Neural progenitor cell (in vitro differentiated cells): ENCODE measurements at regions not wholly inside any gene's neighbourhood (a gene's known extent, or its start where the extent isn't known, plus 50 kb on each side); places are given as distances from the start of the nearest gene placed in this dataset.
A peak's percentile ranks its signal among the peaks of the same experiment; 100 is the strongest.

ENCODE experiments used
- DNase-seq: peaks from one replicate; pipeline ENCODE4 v3.0.0-alpha.2; 2016; ENCODE audit warnings: low spot score
- H2AFZ ChIP-seq: fragments of 200-600 bp; sonication (generic); replicated peaks from 2 replicates; pipeline ENCODE4 v1.6.1; 2016; ENCODE audit warnings: antibody characterized with exemption
- H3F3A ChIP-seq: fragments of 200-600 bp; sonication (generic); 2 replicates; pipeline ENCODE4 v1.6.1; 2016; ENCODE audit warnings: antibody characterized with exemption, low read depth
- H3K27ac ChIP-seq: fragments of 200-600 bp; sonication (generic); 2 replicates; pipeline ENCODE4 v1.5.1; 2016; ENCODE audit warnings: mild to moderate bottlenecking
- H3K27me3 ChIP-seq: fragments of 200-600 bp; sonication (generic); 2 replicates; pipeline ENCODE4 v1.6.1; 2016; ENCODE audit warnings: mild to moderate bottlenecking, moderate library complexity
- H3K36me3 ChIP-seq: fragments of 200-600 bp; sonication (generic); 2 replicates; pipeline ENCODE4 v1.5.1; 2016
- H3K4me1 ChIP-seq: fragments of 200-600 bp; sonication (generic); 2 replicates; pipeline ENCODE4 v1.6.1; 2016; ENCODE audit warnings: mixed run types
- H3K4me2 ChIP-seq: fragments of 200-600 bp; sonication (generic); 2 replicates; pipeline ENCODE4 v1.6.1; 2016
- H3K4me3 ChIP-seq: fragments of 200-600 bp; sonication (generic); 2 replicates; pipeline ENCODE4 v1.5.1; 2016
- H3K79me2 ChIP-seq: fragments of 200-600 bp; sonication (generic); 2 replicates; pipeline ENCODE4 v1.6.1; 2016; ENCODE audit warnings: low read depth
- H3K9ac ChIP-seq: fragments of 200-600 bp; sonication (generic); 2 replicates; pipeline ENCODE4 v1.6.1; 2016
- H3K9me3 ChIP-seq: fragments of 200-600 bp; sonication (generic); 2 replicates; pipeline ENCODE4 v1.5.1; 2016; ENCODE audit warnings: low read depth
- H4K20me1 ChIP-seq: fragments of 200-600 bp; sonication (generic); 2 replicates; pipeline ENCODE4 v1.6.1; 2016; ENCODE audit warnings: low read depth
- H3K27ac Mint-ChIP-seq: 3 replicates; pipeline ENCODE4 v1.8.0; 2021; ENCODE audit warnings: mixed read lengths
- H3K27me3 Mint-ChIP-seq: 2 replicates; pipeline ENCODE4 v1.8.0; 2022; ENCODE audit warnings: low read depth, mild to moderate bottlenecking, inconsistent platforms, moderate library complexity, mixed read lengths; ENCODE audit not compliant: insufficient read depth
- H3K36me3 Mint-ChIP-seq: 3 replicates; pipeline ENCODE4 v1.8.0; 2021; ENCODE audit warnings: mixed read lengths
- H3K4me1 Mint-ChIP-seq: 3 replicates; pipeline ENCODE4 v1.8.0; 2021; ENCODE audit warnings: mixed read lengths
- H3K4me3 Mint-ChIP-seq: 3 replicates; pipeline ENCODE4 v1.8.0; 2021; ENCODE audit warnings: mild to moderate bottlenecking, moderate library complexity, mixed read lengths
- H3K9me3 Mint-ChIP-seq: 3 replicates; pipeline ENCODE4 v1.8.0; 2020; ENCODE audit warnings: mixed read lengths
- EZH2 ChIP-seq: fragments of 200-600 bp; sonication (generic); IDR thresholded peaks from 2 replicates; pipeline ENCODE4 v1.6.1; 2017; ENCODE audit warnings: antibody characterized with exemption, mild to moderate bottlenecking, moderate library complexity
- EZH2phosphoT487 ChIP-seq: fragments of 200-600 bp; sonication (generic); IDR thresholded peaks from 2 replicates; pipeline ENCODE4 v1.6.1; 2017; ENCODE audit warnings: antibody characterized with exemption
- TF ChIP-seq, protein P1 (sequence below): fragments of 200-600 bp; sonication (generic); IDR thresholded peaks from 2 replicates; pipeline ENCODE4 v1.5.1; 2017; ENCODE audit warnings: antibody characterized with exemption, mild to moderate bottlenecking

DNA sequence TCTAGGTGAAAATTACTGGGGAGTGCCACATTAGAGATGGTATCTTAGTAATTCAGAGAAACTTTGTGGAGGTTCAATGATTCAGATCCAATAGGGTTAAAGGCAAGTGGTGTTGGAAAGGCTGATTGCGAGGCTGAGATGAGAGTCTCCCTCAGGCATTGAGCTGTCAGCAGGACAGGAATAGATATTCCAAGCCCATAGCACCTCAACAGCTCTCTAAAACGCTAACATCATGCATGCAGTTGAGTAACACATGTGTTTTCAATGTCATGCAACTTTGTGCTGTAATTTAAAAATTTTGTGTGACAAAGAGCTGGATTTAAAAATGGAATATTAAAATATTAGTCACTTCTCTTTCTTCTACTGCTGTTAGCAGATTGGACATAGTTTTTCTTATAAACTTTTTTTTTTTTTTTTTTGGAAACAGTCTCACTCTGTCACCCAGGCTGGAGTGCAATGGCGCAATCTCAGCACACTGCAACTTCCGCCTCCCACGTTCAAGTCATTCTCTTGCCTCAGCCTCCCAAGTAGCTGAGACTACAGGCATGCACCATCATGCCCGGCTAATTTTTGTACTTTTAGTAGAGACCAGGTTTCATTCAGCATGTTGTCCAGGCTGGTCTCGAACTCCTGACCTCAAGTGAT lies 173.5 kb upstream of the C1QTNF7 start:
- no peak overlapping the region for H3K27ac ChIP-seq
- H4K20me1 ChIP-seq, result no peaks in the 10 kb centered on the region
- H3K4me2 ChIP-seq, result no peak overlapping the region
- H3F3A ChIP-seq, result no peaks in the 10 kb centered on the region
- TF ChIP-seq EZH2 (no peak), EZH2phosphoT487 (no peak)
- TF ChIP-seq, protein P1, sequence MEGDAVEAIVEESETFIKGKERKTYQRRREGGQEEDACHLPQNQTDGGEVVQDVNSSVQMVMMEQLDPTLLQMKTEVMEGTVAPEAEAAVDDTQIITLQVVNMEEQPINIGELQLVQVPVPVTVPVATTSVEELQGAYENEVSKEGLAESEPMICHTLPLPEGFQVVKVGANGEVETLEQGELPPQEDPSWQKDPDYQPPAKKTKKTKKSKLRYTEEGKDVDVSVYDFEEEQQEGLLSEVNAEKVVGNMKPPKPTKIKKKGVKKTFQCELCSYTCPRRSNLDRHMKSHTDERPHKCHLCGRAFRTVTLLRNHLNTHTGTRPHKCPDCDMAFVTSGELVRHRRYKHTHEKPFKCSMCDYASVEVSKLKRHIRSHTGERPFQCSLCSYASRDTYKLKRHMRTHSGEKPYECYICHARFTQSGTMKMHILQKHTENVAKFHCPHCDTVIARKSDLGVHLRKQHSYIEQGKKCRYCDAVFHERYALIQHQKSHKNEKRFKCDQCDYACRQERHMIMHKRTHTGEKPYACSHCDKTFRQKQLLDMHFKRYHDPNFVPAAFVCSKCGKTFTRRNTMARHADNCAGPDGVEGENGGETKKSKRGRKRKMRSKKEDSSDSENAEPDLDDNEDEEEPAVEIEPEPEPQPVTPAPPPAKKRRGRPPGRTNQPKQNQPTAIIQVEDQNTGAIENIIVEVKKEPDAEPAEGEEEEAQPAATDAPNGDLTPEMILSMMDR, result no peak
- Mint-ChIP-seq H3K9me3 (no peaks in the 10 kb centered on the region), H3K36me3 (no peaks in the 10 kb centered on the region), H3K27ac (no peak overlapping the region), H3K4me3 (no peak overlapping the region), H3K4me1 (no peaks in the 10 kb centered on the region), H3K27me3 (no peaks in the 10 kb centered on the region)
- H3K36me3 ChIP-seq, result no peaks in the 10 kb centered on the region
- no peak for DNase-seq
- no peaks in the 10 kb centered on the region for H3K9me3 ChIP-seq
- no peaks in the 10 kb centered on the region for H3K79me2 ChIP-seq
- no peaks in the 10 kb centered on the region for H3K27me3 ChIP-seq
- no peak overlapping the region for H3K9ac ChIP-seq
- H3K4me1 ChIP-seq, result no peaks in the 10 kb centered on the region
- no peak overlapping the region for H2AFZ ChIP-seq
- no peak overlapping the region for H3K4me3 ChIP-seq

DNA sequence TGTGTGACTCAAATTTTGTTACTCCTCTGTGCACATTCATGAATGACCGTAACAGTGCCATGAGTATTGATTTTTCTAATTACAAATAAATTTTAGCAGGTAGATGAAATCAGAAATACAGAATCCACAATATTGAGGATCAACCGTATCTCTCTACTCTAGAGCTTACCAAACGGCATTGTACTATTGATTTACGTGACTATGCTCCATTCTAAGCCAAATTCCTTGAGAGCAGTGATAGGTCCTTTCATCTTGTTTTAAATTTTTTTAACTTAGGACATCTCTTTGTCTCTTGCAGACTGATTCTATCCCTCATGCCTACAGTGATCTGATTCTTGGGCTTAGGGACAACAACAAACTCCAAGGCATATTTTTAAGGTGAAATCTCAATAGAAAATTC lies 172.3 kb upstream of the C1QTNF7 start:
- no peaks in the 10 kb centered on the region for H3K36me3 Mint-ChIP-seq
- H3K27me3 ChIP-seq, result no peaks in the 10 kb centered on the region
- TF ChIP-seq, protein P1, result no peak
- no peak for TF ChIP-seq EZH2phosphoT487
- TF ChIP-seq EZH2, result no peak
- no peak for DNase-seq
- H3K4me3 Mint-ChIP-seq, result no peak overlapping the region
- H3K9me3 ChIP-seq, result no peaks in the 10 kb centered on the region
- H3K27me3 Mint-ChIP-seq, result no peaks in the 10 kb centered on the region
- H3K4me1 ChIP-seq, result peaks cover under 1% of the 10 kb centered on the region
- H3K9me3 Mint-ChIP-seq, result no peaks in the 10 kb centered on the region
- H3K79me2 ChIP-seq, result no peaks in the 10 kb centered on the region
- no peak overlapping the region for H3K27ac Mint-ChIP-seq
- no peaks in the 10 kb centered on the region for H4K20me1 ChIP-seq
- H2AFZ ChIP-seq, result no peak overlapping the region
- H3K4me1 Mint-ChIP-seq, result no peaks in the 10 kb centered on the region
- H3K4me2 ChIP-seq, result no peak overlapping the region
- no peak overlapping the region for H3K27ac ChIP-seq
- H3K4me3 ChIP-seq, result no peak overlapping the region
- H3F3A ChIP-seq, result no peaks in the 10 kb centered on the region
- H3K9ac ChIP-seq, result no peak overlapping the region
- no peaks in the 10 kb centered on the region for H3K36me3 ChIP-seq

DNA sequence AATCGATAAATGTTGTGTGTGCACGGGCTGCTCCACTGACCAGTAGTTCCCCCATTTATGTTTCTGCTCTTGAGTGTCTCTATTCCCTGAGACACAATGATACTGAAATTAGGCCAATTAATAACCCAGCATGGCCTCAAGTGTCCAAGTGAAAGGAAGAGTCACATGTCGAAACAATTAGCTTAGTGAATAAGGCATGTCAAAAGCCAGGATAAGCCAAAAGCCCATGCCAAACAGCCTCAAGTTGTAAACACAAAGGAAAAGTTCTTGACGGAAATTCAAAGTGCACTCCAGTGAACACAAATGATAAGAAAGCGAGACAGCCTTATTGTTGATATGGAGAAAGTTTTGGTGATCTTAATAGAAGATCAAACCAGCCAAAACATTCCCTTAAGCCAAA lies 167.1 kb upstream of the C1QTNF7 start:
- DNase-seq, result peak; percentile 35
- H3K27me3 Mint-ChIP-seq, result no peaks in the 10 kb centered on the region
- Histone ChIP-seq H3F3A (no peaks in the 10 kb centered on the region), H3K9ac (no peak overlapping the region), H3K27ac (peak overlapping the region; percentile 13), H3K79me2 (no peaks in the 10 kb centered on the region), H3K27me3 (no peaks in the 10 kb centered on the region), H2AFZ (no peak overlapping the region), H3K4me3 (no peak overlapping the region), H3K4me2 (peak overlapping the region; percentile 22), H3K9me3 (no peaks in the 10 kb centered on the region), H3K4me1 (peaks cover 13% of the 10 kb centered on the region), H3K36me3 (no peaks in the 10 kb centered on the region), H4K20me1 (no peaks in the 10 kb centered on the region)
- H3K9me3 Mint-ChIP-seq, result no peaks in the 10 kb centered on the region
- no peaks in the 10 kb centered on the region for H3K36me3 Mint-ChIP-seq
- H3K27ac Mint-ChIP-seq, result no peak overlapping the region
- H3K4me3 Mint-ChIP-seq, result no peak overlapping the region
- TF ChIP-seq EZH2phosphoT487 (no peak), EZH2 (no peak)
- TF ChIP-seq, protein P1, result no peak
- H3K4me1 Mint-ChIP-seq, result peaks cover 2% of the 10 kb centered on the region
